CD14-positive monocyte (primary cell): ENCODE measurements at regions not wholly inside any gene's neighbourhood (a gene's known extent, or its start where the extent isn't known, plus 50 kb on each side); places are given as distances from the start of the nearest gene placed in this dataset.

ENCODE experiments used
- DNase-seq, 3 donors: peaks; one replicate each; pipeline ENCODE4 v3.0.0-alpha.2; 2011 to 2022
- H2AFZ ChIP-seq: 2 replicates; pipeline ENCODE4 v1.6.0; 2012; ENCODE audit warnings: mild to moderate bottlenecking, low read depth, low read length, inconsistent platforms; ENCODE audit not compliant: insufficient read depth, poor library complexity, severe bottlenecking
- H3K27ac ChIP-seq, 2 donors: 1 replicate in 1 of 2; 2 replicates in 1 of 2; pipeline ENCODE4 v1.5.1; 2012 to 2013; ENCODE audit warnings: low read length in 2 of 2, control low read depth in 1 of 2, inconsistent platforms in 1 of 2, low read depth in 1 of 2, mild to moderate bottlenecking in 1 of 2
- H3K27me3 ChIP-seq, 2 donors: one replicate each; pipeline versions ENCODE4 v1.6.0 to v1.6.1; 2011 to 2013; ENCODE audit warnings: low read length in 2 of 2; ENCODE audit not compliant: control insufficient read depth in 2 of 2, insufficient read depth in 2 of 2
- H3K36me3 ChIP-seq, 2 donors: replicated peaks in 1 of 2; 1 replicate in 1 of 2; 2 replicates in 1 of 2; pipeline versions ENCODE4 v1.5.1 to v1.6.1; 2012 to 2013; ENCODE audit warnings: low read length in 2 of 2, control low read depth in 1 of 2, inconsistent platforms in 1 of 2, mild to moderate bottlenecking in 1 of 2; ENCODE audit not compliant: insufficient read depth in 2 of 2, control insufficient read depth in 1 of 2
- H3K4me1 ChIP-seq, 2 donors: 1 replicate in 1 of 2; 2 replicates in 1 of 2; pipeline versions ENCODE4 v1.5.1 to v1.6.1; 2012 to 2013; ENCODE audit warnings: low read length in 2 of 2, control low read depth in 1 of 2, inconsistent platforms in 1 of 2, mild to moderate bottlenecking in 1 of 2, moderate library complexity in 1 of 2; ENCODE audit not compliant: insufficient read depth in 2 of 2, control insufficient read depth in 1 of 2
- H3K4me2 ChIP-seq: replicated peaks from 2 replicates; pipeline ENCODE3; 2012; ENCODE audit warnings: low read length, moderate library complexity, mild to moderate bottlenecking; ENCODE audit not compliant: poor library complexity, severe bottlenecking; ENCODE audit errors: extremely low read depth
- H3K4me3 ChIP-seq, 3 experiments: fragments of 200-600 bp in 1 of 3; sonication (generic) in 1 of 3; replicated peaks in 1 of 3; 1 replicate in 2 of 3; 2 replicates in 1 of 3; pipeline ENCODE4 v1.5.1; 2011 to 2013; ENCODE audit warnings: low read length in 3 of 3, mild to moderate bottlenecking in 3 of 3, control low read depth in 2 of 3, low read depth in 2 of 3, inconsistent platforms in 1 of 3, moderate library complexity in 1 of 3
- H3K79me2 ChIP-seq: 2 replicates; pipeline ENCODE4 v1.6.0; 2012; ENCODE audit warnings: mild to moderate bottlenecking, control low read depth, inconsistent platforms, low read length, moderate library complexity; ENCODE audit not compliant: insufficient read depth
- H3K9ac ChIP-seq: 2 replicates; pipeline ENCODE4 v1.6.0; 2017; ENCODE audit warnings: low read length, mild to moderate bottlenecking; ENCODE audit not compliant: insufficient read depth, poor library complexity, severe bottlenecking
- H3K9me3 ChIP-seq, 2 donors: replicated peaks in 1 of 2; 1 replicate in 1 of 2; 2 replicates in 1 of 2; pipeline versions ENCODE4 v1.5.1 to v1.6.1; 2012 to 2013; ENCODE audit warnings: low read length in 2 of 2, control low read depth in 1 of 2; ENCODE audit not compliant: control insufficient read depth in 1 of 2, insufficient read depth in 1 of 2
- H4K20me1 ChIP-seq: 2 replicates; pipeline ENCODE4 v1.6.0; 2012; ENCODE audit warnings: mild to moderate bottlenecking, low read length, control low read depth, moderate library complexity; ENCODE audit not compliant: insufficient read depth
- H3K27ac Mint-ChIP-seq, 7 donors: one replicate each; pipeline ENCODE4 v1.8.0; 2020; ENCODE audit warnings: mild to moderate bottlenecking in 7 of 7, mixed read lengths in 7 of 7, moderate library complexity in 6 of 7, inconsistent platforms in 2 of 7
- H3K27me3 Mint-ChIP-seq, 3 donors: one replicate each; pipeline ENCODE4 v1.8.0; 2021 to 2022; ENCODE audit warnings: low read depth in 3 of 3, mild to moderate bottlenecking in 3 of 3, mixed read lengths in 3 of 3, moderate library complexity in 3 of 3, inconsistent platforms in 1 of 3
- H3K36me3 Mint-ChIP-seq, 2 donors: one replicate each; pipeline ENCODE4 v1.8.0; 2020; ENCODE audit warnings: mixed read lengths in 2 of 2, inconsistent platforms in 1 of 2, mild to moderate bottlenecking in 1 of 2
- H3K4me1 Mint-ChIP-seq: one replicate; pipeline ENCODE4 v1.8.0; 2020; ENCODE audit warnings: mild to moderate bottlenecking, mixed read lengths
- H3K4me3 Mint-ChIP-seq, 2 donors: one replicate each; pipeline ENCODE4 v1.8.0; 2020; ENCODE audit warnings: mild to moderate bottlenecking in 2 of 2, mixed read lengths in 2 of 2, moderate library complexity in 1 of 2
- H3K9me3 Mint-ChIP-seq, 7 donors: one replicate each; pipeline ENCODE4 v1.8.0; 2020 to 2022; ENCODE audit warnings: mixed read lengths in 7 of 7, mild to moderate bottlenecking in 6 of 7, moderate library complexity in 6 of 7, inconsistent platforms in 2 of 7
- CTCF ChIP-seq: fragments of 200-600 bp; IDR thresholded peaks from one replicate; pipeline ENCODE4 v1.8.0; 2022; ENCODE audit warnings: antibody characterized with exemption, mild to moderate bottlenecking
- WGBS: methylation state at CpG from one replicate; pipeline ENCODE4 v1.1.5; 2013; ENCODE audit warnings: missing lambda C conversion rate; ENCODE audit not compliant: insufficient coverage; 5-methylcytosine and 5-hydroxymethylcytosine counted together
- intact Hi-C, 2 donors: fragments of 100-400 bp; cut with micrococcal nuclease; formaldehyde crosslinking; loops; one replicate each; pipeline versions ENCODE4 v1.15.0 to v1.15.1; 2023

- H3K4me1 ChIP-seq: no peaks in the 10 kb centered on the region
- intact Hi-C loops: no loop called here
- Mint-ChIP-seq H3K36me3 (no peaks in the 10 kb centered on the region), H3K4me3 (no peak overlapping the region), H3K9me3 (peaks cover 0 to 3% (median 0%) of the 10 kb centered on the region in 7 donors), H3K4me1 (no peaks in the 10 kb centered on the region), H3K27me3 (no peaks in the 10 kb centered on the region), H3K27ac (no peak overlapping the region)
- no peak for TF ChIP-seq CTCF
- H3K27me3 ChIP-seq: no peaks in the 10 kb centered on the region
- H3K9me3 ChIP-seq: no peaks in the 10 kb centered on the region
- no peaks in the 10 kb centered on the region for H3K36me3 ChIP-seq
- no CpG with 5 or more reads among the region's 6 CpGs for WGBS
- DNase-seq: no peak
- no peak overlapping the region for H3K27ac ChIP-seq
- H2AFZ ChIP-seq: no peak overlapping the region
- no peak overlapping the region for H3K4me3 ChIP-seq
- H3K4me2 ChIP-seq: no peak overlapping the region
- H3K79me2 ChIP-seq: no peaks in the 10 kb centered on the region
- no peak overlapping the region for H3K9ac ChIP-seq
- H4K20me1 ChIP-seq: no peaks in the 10 kb centered on the region
Measured at GRCh38 chr16:63653044-63653839, 1468.6 kb downstream of the CDH11 start.

GRCh38 chr16:63652091-63652490, 1469.8 kb downstream of the CDH11 start:
- H3K27ac Mint-ChIP-seq: no peak overlapping the region
- Histone ChIP-seq H3K4me1 (no peaks in the 10 kb centered on the region), H3K4me3 (no peak overlapping the region), H3K36me3 (no peaks in the 10 kb centered on the region), H3K27ac (no peak overlapping the region), H3K9me3 (no peaks in the 10 kb centered on the region), H3K27me3 (no peaks in the 10 kb centered on the region), H3K79me2 (no peaks in the 10 kb centered on the region), H3K9ac (no peak overlapping the region), H2AFZ (no peak overlapping the region), H3K4me2 (no peak overlapping the region), H4K20me1 (no peaks in the 10 kb centered on the region)
- WGBS: no CpG with 5 or more reads among the region's 1 CpG
- H3K36me3 Mint-ChIP-seq: no peaks in the 10 kb centered on the region
- no peak for TF ChIP-seq CTCF
- no peaks in the 10 kb centered on the region for H3K4me1 Mint-ChIP-seq
- intact Hi-C loops: no loop called here
- no peak overlapping the region for H3K4me3 Mint-ChIP-seq
- no peaks in the 10 kb centered on the region for H3K27me3 Mint-ChIP-seq
- peaks cover 0 to 3% (median 0%) of the 10 kb centered on the region in 7 donors for H3K9me3 Mint-ChIP-seq
- DNase-seq: no peak
